NCI-H2196 treated with DMSO at 0.1 percent for 48 hours (cell line): ENCODE measurements at regions not wholly inside any gene's neighbourhood (a gene's known extent, or its start where the extent isn't known, plus 50 kb on each side); places are given as distances from the start of the nearest gene placed in this dataset.
"Not testable (repeated sequence)": the region's sequence is repeated elsewhere in the genome, so short reads cannot be mapped to it uniquely, and the experiment has no call there.

Source experiments
- DNase-seq: peaks from one replicate; lab custom pipeline; 2025; ENCODE audit not compliant: unreplicated experiment; lab: John Stamatoyannopoulos, UW

DNA sequence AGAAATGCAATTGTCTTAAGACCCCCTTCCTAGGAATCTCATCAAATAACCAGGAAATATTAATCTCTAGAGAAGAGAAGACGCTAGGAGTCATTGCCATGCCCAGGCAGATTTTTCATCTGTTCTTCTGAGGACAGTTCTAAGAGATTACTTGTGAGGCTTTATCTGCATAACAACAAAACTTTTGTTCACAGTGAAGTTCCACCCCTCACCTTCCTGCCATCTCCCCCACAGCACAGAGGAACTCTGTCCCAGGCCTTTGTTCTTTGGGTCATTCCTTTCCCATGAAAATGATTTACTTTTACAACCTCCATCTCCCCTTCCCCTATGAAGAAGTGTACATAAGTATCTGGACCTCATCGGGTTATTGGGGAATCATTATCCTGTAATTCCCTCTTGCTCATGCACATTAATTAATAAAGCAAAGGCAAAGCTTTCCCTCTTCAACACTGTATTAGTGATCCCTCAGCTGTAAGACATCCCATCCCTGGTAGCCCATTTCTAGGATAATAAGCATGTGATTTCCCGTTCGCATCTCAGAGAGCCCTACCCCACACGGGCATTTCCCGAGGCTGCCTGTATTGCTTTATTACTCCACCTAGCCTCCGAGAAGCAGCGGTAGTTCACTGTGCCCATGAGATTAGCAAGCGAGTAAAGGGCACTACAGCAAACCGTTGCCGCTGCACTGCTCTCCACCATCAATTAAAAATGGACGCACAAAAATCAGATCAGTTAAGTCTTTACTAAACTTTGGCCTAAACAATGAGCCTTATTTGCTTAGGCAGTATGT, 384.4 kb upstream of the CAMK1G start:
- DNase-seq: no peak

DNA sequence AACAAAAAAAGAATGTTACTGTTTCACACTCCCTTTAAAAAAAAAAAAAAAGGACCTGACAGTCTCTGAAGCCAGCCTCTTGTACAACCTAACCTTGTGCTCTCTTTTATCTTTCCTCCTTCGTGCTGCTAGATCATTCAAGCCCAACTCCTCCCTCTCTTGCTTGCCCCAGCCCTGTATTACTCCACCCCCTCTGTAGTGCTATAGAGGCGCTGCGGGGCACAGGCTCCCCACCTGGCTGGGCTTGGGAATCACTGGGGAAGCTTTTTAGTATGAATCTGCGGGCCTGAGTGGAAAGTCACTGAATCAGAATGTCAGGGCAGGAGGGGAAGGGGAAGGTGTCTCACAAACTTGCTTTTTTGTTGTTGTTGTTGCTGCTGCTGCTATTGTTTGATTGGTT, 383.7 kb upstream of the CAMK1G start:
- no peak for DNase-seq

DNA sequence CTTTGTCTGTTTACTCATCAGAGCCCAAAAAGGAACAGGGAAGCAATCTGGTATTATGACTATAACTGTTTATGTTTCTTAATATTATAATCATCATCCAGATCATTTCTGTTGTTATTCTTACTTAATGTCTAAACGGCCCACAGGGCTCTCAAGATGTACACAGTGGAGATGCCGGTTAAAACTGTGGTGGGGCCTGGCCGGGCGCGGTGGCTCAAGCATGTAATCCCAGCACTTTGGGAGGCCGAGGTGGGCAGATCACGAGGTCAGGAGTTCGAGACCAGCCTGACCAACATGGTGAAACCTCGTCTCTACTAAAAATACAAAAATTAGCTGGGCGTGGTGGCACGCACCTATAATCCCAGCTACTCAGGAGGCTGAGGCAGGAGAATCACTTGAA, 381.2 kb upstream of the CAMK1G start:
- DNase-seq: not testable (repeated sequence)

DNA sequence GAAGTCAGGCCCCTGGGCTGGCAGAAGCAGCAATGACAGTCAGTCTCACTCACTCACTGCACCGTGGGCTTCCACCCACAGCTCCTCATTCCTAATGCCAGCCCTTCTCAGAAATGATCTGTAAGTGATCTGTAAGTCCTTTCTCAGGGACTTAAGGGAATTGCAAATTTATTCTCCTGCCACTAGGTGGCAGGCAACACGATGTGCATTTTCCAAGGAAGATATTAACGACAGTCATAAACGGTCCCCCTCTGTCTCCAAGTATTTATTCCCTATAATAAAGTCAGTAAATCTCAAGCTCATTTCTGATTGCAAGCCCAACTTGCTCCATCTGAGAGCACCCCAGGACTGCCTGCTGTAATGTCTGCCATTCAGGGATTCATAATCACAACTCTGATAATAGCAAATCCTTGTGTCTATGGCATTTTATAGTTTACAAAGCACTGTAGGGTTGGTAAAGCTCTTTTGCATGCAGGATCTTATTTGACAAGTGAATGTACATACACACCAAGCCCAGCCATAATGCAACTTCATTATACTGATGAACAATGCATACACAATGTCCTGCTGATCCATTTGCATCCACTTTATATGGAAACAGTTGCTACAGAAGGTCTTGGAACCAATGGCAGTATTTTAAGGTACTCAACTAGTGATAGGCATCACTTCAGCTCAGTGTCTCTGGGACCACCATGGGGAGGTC, 380.5 kb upstream of the CAMK1G start:
- no peak for DNase-seq

DNA sequence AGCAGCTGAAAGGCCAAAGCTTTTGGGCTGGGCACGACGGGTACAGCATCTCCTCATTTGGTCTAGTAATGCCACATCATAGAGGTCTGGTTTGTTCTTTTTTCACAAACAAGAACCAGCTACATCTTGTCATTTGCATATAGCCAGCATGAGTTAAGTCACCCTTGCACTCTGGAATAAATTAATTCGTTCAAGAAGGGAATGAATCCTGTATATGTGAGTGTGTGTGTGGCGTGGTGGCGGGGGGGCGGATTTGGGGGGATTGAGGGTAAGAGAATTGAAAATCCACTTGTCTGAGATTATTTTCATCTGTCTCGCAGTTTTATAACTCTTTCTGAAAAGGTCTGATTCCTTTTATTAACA, 380.0 kb upstream of the CAMK1G start:
- no peak for DNase-seq

DNA sequence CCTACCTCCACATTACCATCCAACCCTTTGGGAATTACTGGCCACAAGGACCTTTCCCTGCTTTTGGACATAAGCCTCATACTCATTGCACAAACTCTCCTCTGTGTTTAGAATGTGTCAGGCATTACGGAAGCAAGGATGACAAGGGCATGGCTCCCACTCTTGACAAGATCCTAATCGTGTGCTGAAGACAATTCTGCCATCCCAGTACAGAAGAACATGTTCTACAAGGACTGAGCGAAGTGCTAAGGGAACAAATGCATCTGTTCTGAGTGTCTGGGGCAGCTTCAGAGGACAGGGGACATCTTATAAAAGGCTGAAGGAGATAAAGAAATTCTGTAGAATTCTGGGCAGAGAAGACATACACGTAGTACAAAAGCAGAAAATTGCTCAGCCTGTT, 378.5 kb upstream of the CAMK1G start:
- DNase-seq: no peak

DNA sequence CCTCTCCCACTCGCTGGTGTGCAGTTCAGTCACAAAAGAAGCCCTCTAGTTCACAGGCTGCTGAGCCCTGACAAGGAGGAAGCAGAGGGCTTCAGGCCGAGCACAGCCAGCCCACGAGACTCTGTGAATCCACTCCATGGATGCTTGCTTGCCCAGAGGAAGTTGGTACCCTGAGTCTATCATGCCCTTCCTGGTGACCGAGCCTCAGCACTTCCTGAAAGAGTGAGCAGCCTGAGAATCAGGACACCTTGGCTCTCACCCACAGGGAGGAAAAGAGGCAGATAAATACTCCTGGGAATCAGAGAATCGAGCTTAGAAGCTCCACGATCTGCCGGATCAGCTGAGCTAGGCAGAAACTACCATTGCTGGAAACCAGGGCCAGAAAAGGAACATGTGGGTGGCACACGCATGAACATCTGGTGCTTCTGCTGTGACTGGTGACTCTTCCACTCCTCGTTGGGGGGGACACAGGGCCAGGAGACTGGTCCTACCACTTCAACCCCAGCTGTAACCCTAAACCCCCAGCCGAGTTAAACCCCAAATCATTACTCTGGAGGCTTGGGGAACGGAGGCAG, 376.3 kb upstream of the CAMK1G start:
- DNase-seq: no peak

DNA sequence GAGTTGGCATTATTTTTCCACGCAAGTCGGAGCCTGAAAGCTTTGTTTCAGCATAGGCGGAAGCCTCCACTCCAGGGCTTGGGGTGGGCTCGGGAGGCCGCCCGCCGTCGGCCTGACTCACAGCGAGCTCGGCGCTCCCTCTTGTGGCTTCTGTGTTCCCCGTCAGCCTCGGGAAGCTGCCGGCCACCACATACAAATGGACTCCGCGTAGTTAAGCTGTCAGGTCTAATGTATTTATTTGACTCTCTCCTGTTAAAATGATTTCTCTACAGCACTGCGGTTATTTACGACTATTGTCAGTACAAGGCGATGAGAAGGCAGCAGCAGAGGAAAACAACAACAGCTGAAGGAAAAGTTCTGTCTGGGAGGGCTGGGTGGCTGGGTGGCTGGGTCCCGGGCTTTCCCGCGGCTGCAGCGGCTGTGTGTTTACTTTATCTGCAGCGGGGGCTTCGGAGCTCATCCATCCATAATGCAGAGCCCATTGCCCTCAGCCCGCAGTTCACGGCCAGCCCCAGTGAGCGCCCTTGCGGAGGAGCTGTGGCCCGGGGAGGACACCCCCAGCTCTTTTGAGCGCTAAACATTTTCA, 375.7 kb upstream of the CAMK1G start:
- peak; percentile 37 for DNase-seq

DNA sequence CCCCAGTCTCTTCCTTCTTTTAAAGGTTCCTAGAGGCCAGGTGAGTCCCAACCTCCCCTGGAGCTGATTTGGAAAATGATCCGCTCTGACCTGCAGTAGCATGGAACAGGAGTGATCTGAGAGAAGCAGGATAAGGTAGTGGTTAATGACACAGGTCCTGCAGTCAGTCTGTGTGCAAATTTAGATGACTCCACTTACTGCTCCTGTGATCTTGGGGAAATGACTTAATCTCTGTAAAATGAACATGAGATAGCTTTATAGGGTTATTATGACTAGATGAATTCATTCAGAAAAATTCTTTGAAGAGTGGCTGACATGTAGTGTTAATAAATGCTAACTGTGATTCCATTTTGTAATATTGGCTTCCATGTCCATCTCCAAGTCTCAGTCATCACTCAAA, 374.9 kb upstream of the CAMK1G start:
- DNase-seq: no peak

DNA sequence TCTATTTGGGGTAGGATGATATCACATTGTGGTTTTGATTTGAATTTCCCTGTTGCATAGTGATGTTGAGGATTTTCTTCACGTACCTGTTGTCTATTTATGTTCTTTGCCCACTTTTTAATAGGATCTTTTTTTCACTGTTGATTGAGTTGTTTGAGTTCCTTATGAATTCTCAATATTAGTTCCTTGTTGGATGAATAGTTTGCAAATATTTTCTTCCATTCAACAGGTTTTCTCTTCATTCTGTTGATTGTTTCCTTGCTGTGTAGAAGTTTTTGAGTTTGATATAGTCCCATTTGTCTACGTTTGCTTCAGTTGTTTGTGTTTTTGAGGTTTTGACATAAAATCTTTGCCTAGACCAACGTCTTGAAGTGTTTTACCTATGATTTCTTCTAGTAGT, 369.5 kb upstream of the CAMK1G start:
- no peak for DNase-seq

DNA sequence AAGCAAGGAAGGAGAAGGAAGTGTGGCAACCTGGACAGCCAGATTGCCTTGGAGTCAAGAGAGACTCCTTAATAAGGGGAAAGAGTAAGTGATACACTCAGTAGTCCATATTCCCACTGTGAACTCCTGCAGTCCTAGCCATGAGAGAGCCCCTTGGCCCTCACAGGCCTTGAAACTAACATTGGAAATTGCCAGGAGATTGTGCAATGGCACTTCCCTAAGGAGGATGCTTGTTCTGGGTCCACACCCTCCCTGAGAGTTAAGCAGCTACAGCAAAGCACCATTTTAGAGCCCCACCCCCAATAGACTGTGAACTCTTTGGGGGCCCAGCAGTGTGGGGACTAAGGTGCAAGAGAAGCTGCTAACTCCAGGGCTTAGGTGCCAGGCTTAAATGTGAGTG, 367.7 kb upstream of the CAMK1G start:
- no peak for DNase-seq

DNA sequence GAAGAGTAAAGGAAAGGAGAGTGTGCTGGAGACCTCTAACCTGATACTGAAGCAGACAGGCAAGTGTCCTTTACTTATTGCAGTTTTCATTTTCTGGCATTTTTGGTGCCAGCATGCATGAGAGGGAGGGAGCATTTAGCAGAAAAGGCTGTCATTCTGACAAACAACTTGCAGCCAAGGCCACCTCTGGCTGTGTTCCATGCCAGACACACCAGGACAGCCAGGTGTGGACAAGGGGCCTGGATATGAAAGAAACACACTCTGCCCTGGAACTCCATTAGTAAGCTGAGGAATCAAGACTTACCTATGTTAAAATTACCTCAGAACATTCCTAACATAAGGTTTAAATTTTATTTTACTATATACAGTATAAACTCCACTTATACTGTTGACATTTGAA, 365.4 kb upstream of the CAMK1G start:
- DNase-seq: no peak

DNA sequence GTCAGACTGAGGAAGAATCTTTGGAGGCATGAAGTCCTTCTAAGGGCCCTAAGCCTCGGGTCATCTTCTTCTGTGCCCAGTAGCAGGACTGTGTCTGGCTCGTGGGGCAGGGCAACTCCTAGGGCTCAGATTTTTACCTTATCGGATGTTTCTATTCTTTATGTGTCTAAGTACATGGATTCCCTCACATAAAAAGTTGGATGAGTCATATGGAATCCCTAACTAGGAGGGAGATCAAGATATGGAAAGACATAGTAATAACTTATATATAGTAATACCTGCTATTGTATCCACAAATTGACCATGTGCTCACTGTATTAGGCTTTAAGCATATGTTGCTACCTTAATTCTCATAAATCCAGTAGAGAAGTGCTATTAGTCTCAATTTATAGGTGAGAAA, 364.5 kb upstream of the CAMK1G start:
- DNase-seq: no peak

DNA sequence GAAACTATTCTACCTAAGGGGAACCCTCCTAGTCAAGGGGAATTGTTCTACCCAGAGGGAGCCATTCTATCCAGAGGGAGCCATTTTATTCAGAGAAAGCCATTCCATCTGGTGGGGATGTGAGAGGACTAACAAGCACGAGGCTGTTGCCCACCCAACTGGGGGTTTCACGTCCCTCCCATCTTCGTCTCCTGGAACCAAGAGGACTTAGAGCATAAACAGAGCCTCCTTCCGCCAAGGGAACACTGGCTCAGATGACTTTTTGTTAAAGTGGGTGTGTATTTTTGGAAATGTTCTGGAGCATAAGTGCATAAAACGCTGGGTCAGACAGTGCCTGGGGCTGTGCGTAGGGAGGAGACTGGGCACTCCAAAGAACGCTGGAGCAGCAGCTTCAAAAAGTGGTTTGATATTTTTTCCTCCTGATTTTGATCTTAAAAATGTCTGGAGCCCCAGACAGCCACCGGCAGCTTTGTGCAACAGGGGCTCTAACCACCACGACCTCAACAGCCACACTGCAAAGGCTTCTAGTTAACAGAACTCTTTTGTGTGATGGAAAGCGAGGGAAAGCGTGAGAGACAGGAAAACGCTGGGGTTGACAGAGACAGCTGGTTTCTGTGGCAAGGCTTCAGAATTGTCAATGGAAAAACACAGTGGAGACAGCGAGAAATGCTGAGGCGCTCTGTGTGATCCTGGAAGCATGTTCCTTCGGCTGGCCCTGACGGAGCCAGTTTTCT, 363.6 kb upstream of the CAMK1G start:
- no peak for DNase-seq

DNA sequence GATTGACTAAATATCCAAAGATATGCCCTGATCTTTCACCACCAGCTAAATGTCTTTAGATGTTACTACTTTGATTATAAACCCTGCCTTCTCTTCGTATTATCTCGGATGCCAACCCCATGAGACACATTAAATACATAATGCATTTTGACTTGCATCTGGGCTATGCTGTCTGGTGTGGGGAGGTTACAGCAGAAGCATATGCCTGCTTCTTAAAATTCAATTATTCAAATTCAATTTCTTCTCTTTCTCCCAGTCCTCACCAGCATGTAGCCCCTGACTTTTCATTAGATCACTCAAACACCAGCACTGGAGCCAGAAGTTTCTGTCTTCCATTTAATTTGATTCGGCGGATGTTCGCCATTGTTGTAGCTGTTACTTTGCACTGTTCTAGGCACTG, 360.7 kb upstream of the CAMK1G start:
- no peak for DNase-seq

DNA sequence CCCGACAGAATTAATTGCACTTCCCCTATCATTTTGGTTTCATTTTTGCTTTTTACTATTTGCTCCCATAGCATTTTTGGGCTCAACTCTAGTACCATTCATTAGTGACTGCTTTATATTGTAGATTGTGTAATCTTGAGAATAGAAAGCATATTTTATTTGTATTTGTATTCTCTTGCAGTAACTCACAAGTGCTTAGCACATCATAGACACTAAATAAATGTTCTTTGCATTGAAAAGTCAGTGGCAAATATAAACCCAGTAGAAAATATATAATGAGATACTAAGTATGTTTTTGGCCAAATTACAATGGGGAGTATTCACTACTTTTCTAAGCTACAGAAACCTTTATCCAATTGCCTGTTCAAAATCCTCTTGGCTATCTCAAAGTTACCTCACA, 359.7 kb upstream of the CAMK1G start:
- no peak for DNase-seq

DNA sequence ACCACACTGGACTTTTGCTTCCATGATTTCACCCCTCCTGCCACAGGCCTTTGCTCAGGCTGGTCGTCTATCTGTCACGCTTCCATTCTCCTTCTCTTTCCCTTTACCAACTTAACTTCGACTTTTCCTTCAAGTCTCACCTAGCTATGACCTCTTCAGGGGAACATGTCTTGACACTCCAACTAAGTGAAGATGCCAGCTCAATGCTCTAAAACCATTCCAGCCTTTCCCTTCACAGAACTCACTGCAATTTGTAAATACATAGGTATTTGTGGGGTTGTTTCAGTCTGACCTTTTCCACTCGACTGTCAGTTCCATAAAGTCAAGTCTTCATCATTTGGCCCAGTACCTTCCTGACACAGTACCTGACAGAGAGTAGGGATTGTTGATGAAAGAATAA, 358.6 kb upstream of the CAMK1G start:
- DNase-seq: no peak

DNA sequence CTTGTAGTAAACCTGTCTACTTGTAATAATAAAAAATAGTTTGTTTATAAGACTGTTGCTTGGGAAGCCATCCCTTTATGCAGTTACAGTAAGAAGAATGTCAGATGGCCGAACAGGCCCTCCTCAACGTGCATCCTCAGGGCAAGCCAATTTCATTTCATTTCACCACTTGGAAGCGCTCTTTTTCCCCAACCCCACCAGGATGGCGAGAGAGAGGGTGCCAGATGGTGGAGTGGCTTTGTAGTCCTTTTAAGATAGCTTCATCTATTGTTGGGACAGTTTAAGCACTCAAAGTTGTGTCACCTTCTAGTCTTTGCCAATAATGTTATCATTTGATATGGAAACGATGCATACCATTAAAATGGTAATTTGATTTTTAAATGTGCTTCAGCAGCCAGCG, 356.3 kb upstream of the CAMK1G start:
- DNase-seq: no peak

DNA sequence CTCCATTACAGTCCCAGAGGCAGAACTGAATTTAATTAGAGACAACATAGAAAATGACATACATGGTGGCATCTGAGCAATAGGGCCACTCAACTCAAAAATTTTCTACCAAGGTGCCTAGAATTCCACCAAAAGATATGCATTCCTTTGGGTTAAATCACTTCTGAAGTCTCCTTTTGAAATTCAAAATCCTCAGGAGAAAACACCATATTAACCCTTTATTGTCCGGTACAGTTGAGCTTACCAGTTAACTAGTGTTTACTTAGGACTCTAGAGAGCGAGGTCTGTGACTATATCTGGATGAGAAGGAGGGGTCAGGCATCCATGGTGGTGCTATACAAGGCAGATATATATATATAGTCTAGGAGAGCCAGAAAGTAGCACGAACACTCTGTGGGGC, 355.6 kb upstream of the CAMK1G start:
- no peak for DNase-seq

DNA sequence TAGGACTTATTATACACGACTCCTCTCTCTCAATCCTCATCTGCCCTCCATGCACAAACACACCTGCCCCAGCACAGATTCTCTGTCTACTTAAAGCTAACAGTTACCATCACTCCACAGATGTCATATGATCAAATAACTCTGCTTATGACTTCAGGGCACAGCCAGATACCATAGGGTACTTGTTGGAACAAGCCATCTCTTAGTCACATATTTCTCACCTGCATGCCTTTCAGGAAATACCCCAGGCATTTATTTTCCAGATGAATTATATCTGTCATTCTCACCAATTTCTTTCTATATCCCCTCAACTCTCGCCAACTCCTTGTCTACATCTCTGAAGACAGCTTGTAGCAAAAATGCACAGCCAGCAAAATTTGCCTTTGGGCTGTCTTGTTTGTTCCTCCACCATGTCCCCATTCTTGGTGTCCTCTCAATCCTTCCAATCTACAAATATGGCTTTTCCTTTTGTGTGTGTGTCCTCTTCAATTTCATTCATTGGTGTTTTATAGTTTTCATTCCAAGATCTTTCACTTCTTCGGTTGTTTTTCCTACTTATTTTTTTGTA, 353.9 kb upstream of the CAMK1G start:
- DNase-seq: no peak

DNA sequence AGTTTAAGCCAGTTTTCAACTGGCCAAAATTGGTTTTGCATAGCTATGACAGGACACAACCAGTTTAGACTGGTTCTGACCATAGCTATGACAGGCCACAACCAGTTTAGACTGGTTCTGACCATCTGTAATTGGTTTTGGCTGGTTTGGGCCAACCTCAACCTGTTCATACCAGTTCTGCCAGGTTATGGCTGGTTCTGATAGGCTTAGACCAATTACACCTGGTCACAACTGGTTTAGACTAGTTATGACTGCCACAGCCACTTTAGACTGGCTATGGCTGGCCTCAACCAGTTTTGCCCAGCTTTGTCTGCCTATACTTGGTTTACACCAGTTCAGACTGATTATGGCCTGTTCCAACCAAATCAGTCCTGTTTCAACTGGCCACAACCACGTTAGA, 353.2 kb upstream of the CAMK1G start:
- DNase-seq: no peak
